Nephron (organoid): ENCODE measurements at regions not wholly inside any gene's neighbourhood (a gene's known extent, or its start where the extent isn't known, plus 50 kb on each side); places are given as distances from the start of the nearest gene placed in this dataset.

Source experiments
- H3K27ac Mint-ChIP-seq, 3 experiments: 2 replicates each; pipeline ENCODE4 v1.8.0; 2020; ENCODE audit warnings: mixed read lengths in 3 of 3, mild to moderate bottlenecking in 2 of 3, moderate library complexity in 1 of 3
- H3K27me3 Mint-ChIP-seq: 2 replicates; pipeline ENCODE4 v1.8.0; 2021; ENCODE audit warnings: low read depth, mild to moderate bottlenecking, moderate library complexity, mixed read lengths
- H3K36me3 Mint-ChIP-seq: 2 replicates; pipeline ENCODE4 v1.8.0; 2020; ENCODE audit warnings: low read depth, mixed read lengths
- H3K4me1 Mint-ChIP-seq: 2 replicates; pipeline ENCODE4 v1.8.0; 2020; ENCODE audit warnings: mixed read lengths
- H3K4me3 Mint-ChIP-seq, 3 experiments: 2 replicates each; pipeline ENCODE4 v1.8.0; 2020; ENCODE audit warnings: mild to moderate bottlenecking in 3 of 3, mixed read lengths in 3 of 3, moderate library complexity in 2 of 3
- H3K9me3 Mint-ChIP-seq: 2 replicates; pipeline ENCODE4 v1.8.0; 2020; ENCODE audit warnings: mixed read lengths
- CTCF ChIP-seq, 3 experiments: fragments of 200-600 bp; sonication (generic); IDR thresholded peaks; one replicate each; pipeline ENCODE4 v1.5.0; 2021; ENCODE audit warnings: antibody characterized with exemption in 3 of 3; ENCODE audit not compliant: unreplicated experiment in 3 of 3

- Mint-ChIP-seq H3K27ac (peak overlapping the region in 1 of 3 experiments; percentile 28), H3K9me3 (peaks cover 4% of the 10 kb centered on the region), H3K36me3 (no peaks in the 10 kb centered on the region), H3K4me3 (no peak overlapping the region), H3K27me3 (peaks cover 32% of the 10 kb centered on the region), H3K4me1 (peaks cover 13% of the 10 kb centered on the region)
- no peak for TF ChIP-seq CTCF (IDR thresholded peaks at IDR 0.05; ENCODE audit: unreplicated experiment in 3 of 3)
Measured at GRCh38 chr4:186891859-186892486, 168.3 kb upstream of the FAT1 start.

- no peak overlapping the region for H3K27ac Mint-ChIP-seq
- peaks cover 4% of the 10 kb centered on the region for H3K27me3 Mint-ChIP-seq
- H3K9me3 Mint-ChIP-seq = no peaks in the 10 kb centered on the region
- peaks cover 19% of the 10 kb centered on the region for H3K4me1 Mint-ChIP-seq
- TF ChIP-seq CTCF (IDR thresholded peaks at IDR 0.05; ENCODE audit: unreplicated experiment in 3 of 3) = no peak
- no peaks in the 10 kb centered on the region for H3K36me3 Mint-ChIP-seq
- H3K4me3 Mint-ChIP-seq = no peak overlapping the region
Measured at GRCh38 chr4:186898367-186898766, 174.7 kb upstream of the FAT1 start.

GRCh38 chr4:186900232-186900900 is 176.7 kb upstream of the FAT1 start:
- H3K4me3 Mint-ChIP-seq = no peak overlapping the region
- no peaks in the 10 kb centered on the region for H3K9me3 Mint-ChIP-seq
- no peak for TF ChIP-seq CTCF (IDR thresholded peaks at IDR 0.05; ENCODE audit: unreplicated experiment in 3 of 3)
- no peaks in the 10 kb centered on the region for H3K36me3 Mint-ChIP-seq
- H3K27ac Mint-ChIP-seq = no peak overlapping the region
- H3K27me3 Mint-ChIP-seq = peaks cover 4% of the 10 kb centered on the region
- H3K4me1 Mint-ChIP-seq = peaks cover 28% of the 10 kb centered on the region

- Mint-ChIP-seq H3K27me3 (peaks cover 4% of the 10 kb centered on the region), H3K36me3 (no peaks in the 10 kb centered on the region), H3K4me3 (no peak overlapping the region), H3K27ac (peak overlapping the region in 2 of 3 experiments; percentile 39), H3K9me3 (no peaks in the 10 kb centered on the region), H3K4me1 (peaks cover 28% of the 10 kb centered on the region)
- no peak for TF ChIP-seq CTCF (IDR thresholded peaks at IDR 0.05; ENCODE audit: unreplicated experiment in 3 of 3)
Measured at GRCh38 chr4:186900984-186901383, 177.3 kb upstream of the FAT1 start.

GRCh38 chr4:186901850-186902249 is 178.2 kb upstream of the FAT1 start:
- no peaks in the 10 kb centered on the region for H3K9me3 Mint-ChIP-seq
- no peak for TF ChIP-seq CTCF (IDR thresholded peaks at IDR 0.05; ENCODE audit: unreplicated experiment in 3 of 3)
- H3K36me3 Mint-ChIP-seq = no peaks in the 10 kb centered on the region
- peaks cover 4% of the 10 kb centered on the region for H3K27me3 Mint-ChIP-seq
- peaks cover 28% of the 10 kb centered on the region for H3K4me1 Mint-ChIP-seq
- H3K4me3 Mint-ChIP-seq = no peak overlapping the region
- H3K27ac Mint-ChIP-seq = no peak overlapping the region

- H3K9me3 Mint-ChIP-seq = peaks cover under 1% of the 10 kb centered on the region
- H3K27ac Mint-ChIP-seq = peak overlapping the region; percentile 19 to 42 (median 28)
- peaks cover 28% of the 10 kb centered on the region for H3K4me1 Mint-ChIP-seq
- no peaks in the 10 kb centered on the region for H3K36me3 Mint-ChIP-seq
- H3K27me3 Mint-ChIP-seq = peaks cover 4% of the 10 kb centered on the region
- TF ChIP-seq CTCF (IDR thresholded peaks at IDR 0.05; ENCODE audit: unreplicated experiment in 3 of 3) = no peak
- H3K4me3 Mint-ChIP-seq = no peak overlapping the region
Measured at GRCh38 chr4:186902361-186902760, 178.7 kb upstream of the FAT1 start.
